ENCODE measurements at regions not wholly inside any gene's neighbourhood (a gene's known extent, or its start where the extent isn't known, plus 50 kb on each side); places are given as distances from the start of the nearest gene placed in this dataset.

GRCh38 chr6:132207991-132208390 lies 193.3 kb downstream of the MOXD1 start:
- TF ChIP-seq EZH2 (IDR thresholded peaks at IDR 0.05) = no peak
- no peak for TF ChIP-seq POLR2AphosphoS5 (IDR thresholded peaks at IDR 0.05; ENCODE audit: borderline replicate concordance, low read depth, low read length)
